ENCODE measurements at regions not wholly inside any gene's neighbourhood (a gene's known extent, or its start where the extent isn't known, plus 50 kb on each side); places are given as distances from the start of the nearest gene placed in this dataset.

- H3K4me1 ChIP-seq (ENCODE audit: insufficient read depth, low read length) = no peaks in the 10 kb centered on the region
- no peak overlapping the region for H3K27ac ChIP-seq (ENCODE audit: extremely low read length, insufficient read depth, low read length)
- in situ Hi-C loops (cut with HindIII; ENCODE audit: extremely low pct_ligation_motif_present, low pct_unique_long_range_greater_than_20kb) = no loop called here
- no peaks in the 10 kb centered on the region for H4K20me1 ChIP-seq (ENCODE audit: insufficient read depth, low read length)
- no peak overlapping the region for H3K9ac ChIP-seq (ENCODE audit: insufficient read depth, low read depth, low read length)
- H3K4me3 ChIP-seq (replicated peaks in 1 of 3; ENCODE audit: insufficient read depth in 1 of 3, low read depth in 2 of 3, low read length in 3 of 3) = no peak overlapping the region
- intact Hi-C loops (cut with micrococcal nuclease; ENCODE audit: unreplicated experiment) = no loop called here
- BruUV-seq (replicated peaks) = no TSS peak
- ATAC-seq = no peak
- H2AFZ ChIP-seq (ENCODE audit: low read length) = no peak overlapping the region
- no peaks in the 10 kb centered on the region for H3K36me3 ChIP-seq (replicated peaks in 1 of 2; ENCODE audit: control insufficient read depth in 1 of 2, insufficient read depth in 2 of 2, low read length in 2 of 2)
- 19% methylated on average over 2 of the region's 2 CpGs for WGBS (ENCODE audit: low lambda C conversion rate)
- no peaks in the 10 kb centered on the region for H3K9me3 ChIP-seq (ENCODE audit: low read length)
- H3K27me3 ChIP-seq (ENCODE audit: control insufficient read depth in 1 of 2, insufficient read depth in 2 of 2, low read length in 2 of 2) = no peaks in the 10 kb centered on the region
- CTCF ChIA-PET (ENCODE audit: low intra/inter-chr PET ratio, low total read pairs) = no interaction called here
- no peak overlapping the region for H3K4me2 ChIP-seq (ENCODE audit: low read depth, low read length)
- POLR2A ChIA-PET = no interaction called here
- no peaks in the 10 kb centered on the region for H3K79me2 ChIP-seq (ENCODE audit: insufficient read depth, low read length)
- DNase-seq (ENCODE audit: low spot score) = no peak
- TF ChIP-seq ZBTB39 (CRISPR knock-in tag; IDR thresholded peaks at IDR 0.05) (no peak), TFAP4 (IDR thresholded peaks at IDR 0.05; ENCODE audit: borderline replicate concordance, low read depth) (no peak), ZNF441 (CRISPR knock-in tag; IDR thresholded peaks at IDR 0.05; ENCODE audit: borderline replicate concordance) (no peak)
- TF ChIP-seq, protein P1, sequence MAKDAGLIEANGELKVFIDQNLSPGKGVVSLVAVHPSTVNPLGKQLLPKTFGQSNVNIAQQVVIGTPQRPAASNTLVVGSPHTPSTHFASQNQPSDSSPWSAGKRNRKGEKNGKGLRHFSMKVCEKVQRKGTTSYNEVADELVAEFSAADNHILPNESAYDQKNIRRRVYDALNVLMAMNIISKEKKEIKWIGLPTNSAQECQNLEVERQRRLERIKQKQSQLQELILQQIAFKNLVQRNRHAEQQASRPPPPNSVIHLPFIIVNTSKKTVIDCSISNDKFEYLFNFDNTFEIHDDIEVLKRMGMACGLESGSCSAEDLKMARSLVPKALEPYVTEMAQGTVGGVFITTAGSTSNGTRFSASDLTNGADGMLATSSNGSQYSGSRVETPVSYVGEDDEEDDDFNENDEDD (CRISPR knock-in tag; IDR thresholded peaks at IDR 0.05; ENCODE audit: borderline replicate concordance) = no peak
- TF ChIP-seq, protein P2, sequence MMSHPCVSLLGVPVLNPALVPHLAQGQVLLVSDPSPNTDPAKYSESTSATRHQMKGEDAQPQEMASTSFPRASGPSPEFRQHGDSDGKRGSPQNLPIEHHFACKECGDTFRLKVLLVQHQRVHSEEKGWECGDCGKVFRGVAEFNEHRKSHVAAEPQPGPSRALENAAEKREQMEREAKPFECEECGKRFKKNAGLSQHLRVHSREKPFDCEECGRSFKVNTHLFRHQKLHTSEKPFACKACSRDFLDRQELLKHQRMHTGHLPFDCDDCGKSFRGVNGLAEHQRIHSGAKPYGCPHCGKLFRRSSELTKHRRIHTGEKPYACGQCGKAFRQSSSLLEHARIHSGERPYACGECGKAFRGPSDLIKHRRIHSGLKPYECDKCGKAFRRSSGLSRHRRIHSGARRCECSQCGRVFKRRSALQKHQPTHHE (CRISPR knock-in tag; IDR thresholded peaks at IDR 0.05; ENCODE audit: borderline replicate concordance) = no peak
- no peak for FAIRE-seq
Measured at GRCh38 chr1:219746141-219746540, 133.2 kb upstream of the ZC3H11B start.

Measured in HepG2 (cell line).